ENCODE measurements at regions not wholly inside any gene's neighbourhood (a gene's known extent, or its start where the extent isn't known, plus 50 kb on each side); places are given as distances from the start of the nearest gene placed in this dataset.

- no peaks in the 10 kb centered on the region for H3K9me3 Mint-ChIP-seq (ENCODE audit: unreplicated experiment)
- intact Hi-C loops (cut with micrococcal nuclease; ENCODE audit: unreplicated experiment): loop anchor here (10.0 kb wide), 1 partner anchor 245 kb away; no protein-coding TSS in a partner anchor
- ChIA-PET CTCF (no interaction called here), POLR2A (no interaction called here)
- no TSS peak for BruUV-seq (replicated peaks)
- H3K27me3 Mint-ChIP-seq (ENCODE audit: insufficient read depth, unreplicated experiment): no peaks in the 10 kb centered on the region
- no peak overlapping the region for H3K4me3 ChIP-seq (ENCODE audit: low read depth, low read length)
- no peaks in the 10 kb centered on the region for H3K4me1 Mint-ChIP-seq (ENCODE audit: low read depth, unreplicated experiment)
- DNase-seq: no peak
- no peaks in the 10 kb centered on the region for H3K36me3 ChIP-seq (ENCODE audit: control insufficient read depth, insufficient read depth, low read length)
- H3K4me1 ChIP-seq: no peaks in the 10 kb centered on the region
- no peaks in the 10 kb centered on the region for H3K27me3 ChIP-seq (replicated peaks; ENCODE audit: control insufficient read depth, insufficient read depth, low read length)
- no peak overlapping the region for H3K4me3 Mint-ChIP-seq (ENCODE audit: unreplicated experiment)
- no peak for TF ChIP-seq CTCF (IDR thresholded peaks at IDR 0.05; ENCODE audit: insufficient read depth in 1 of 2, low read depth in 1 of 2, low read length in 1 of 2, severe bottlenecking in 1 of 2, unreplicated experiment in 1 of 2)
- H3K27ac Mint-ChIP-seq (ENCODE audit: unreplicated experiment): no peak overlapping the region
- no peaks in the 10 kb centered on the region for H3K36me3 Mint-ChIP-seq (ENCODE audit: insufficient read depth, unreplicated experiment)
- H3K9me3 ChIP-seq: no peaks in the 10 kb centered on the region
Observed at GRCh38 chr1:81299892-81300291, 500.8 kb upstream of the ADGRL2 start.

GRCh38 chr1:81298266-81298665 lies 502.5 kb upstream of the ADGRL2 start:
- Histone ChIP-seq H3K4me1 (no peaks in the 10 kb centered on the region), H3K36me3 (ENCODE audit: control insufficient read depth, insufficient read depth, low read length) (no peaks in the 10 kb centered on the region), H3K9me3 (no peaks in the 10 kb centered on the region), H3K27me3 (replicated peaks; ENCODE audit: control insufficient read depth, insufficient read depth, low read length) (no peaks in the 10 kb centered on the region), H3K4me3 (ENCODE audit: low read depth, low read length) (no peak overlapping the region)
- Mint-ChIP-seq H3K4me1 (ENCODE audit: low read depth, unreplicated experiment) (no peaks in the 10 kb centered on the region), H3K27me3 (ENCODE audit: insufficient read depth, unreplicated experiment) (no peaks in the 10 kb centered on the region), H3K27ac (ENCODE audit: unreplicated experiment) (no peak overlapping the region), H3K9me3 (ENCODE audit: unreplicated experiment) (no peaks in the 10 kb centered on the region), H3K4me3 (ENCODE audit: unreplicated experiment) (no peak overlapping the region), H3K36me3 (ENCODE audit: insufficient read depth, unreplicated experiment) (no peaks in the 10 kb centered on the region)
- intact Hi-C loops (cut with micrococcal nuclease; ENCODE audit: unreplicated experiment): no loop called here
- CTCF ChIA-PET: no interaction called here
- no peak for TF ChIP-seq CTCF (IDR thresholded peaks at IDR 0.05; ENCODE audit: insufficient read depth in 1 of 2, low read depth in 1 of 2, low read length in 1 of 2, severe bottlenecking in 1 of 2, unreplicated experiment in 1 of 2)
- no peak for DNase-seq
- POLR2A ChIA-PET: no interaction called here
- BruUV-seq (replicated peaks): no TSS peak

DNA sequence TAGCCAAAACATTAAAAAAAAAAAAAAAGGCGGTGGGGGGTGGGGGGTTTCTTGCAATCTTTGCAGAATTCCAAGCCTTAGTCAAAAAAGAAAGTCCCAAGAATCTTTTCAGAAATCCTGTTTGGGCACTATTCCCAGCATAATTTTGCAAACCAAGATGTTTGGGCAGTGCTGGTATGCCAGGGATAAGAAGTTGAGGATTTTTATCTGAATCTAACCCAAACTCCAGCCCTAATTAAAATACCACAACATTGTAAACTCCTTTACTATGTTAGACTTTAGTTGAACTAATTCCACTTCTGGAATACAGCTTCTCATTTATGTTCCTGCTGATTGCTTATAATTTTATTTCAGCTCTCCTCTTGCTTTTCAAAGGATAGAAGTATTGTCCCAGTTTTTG lies 504.1 kb upstream of the ADGRL2 start:
- BruUV-seq (replicated peaks): no TSS peak
- H3K27me3 ChIP-seq (replicated peaks; ENCODE audit: control insufficient read depth, insufficient read depth, low read length): no peaks in the 10 kb centered on the region
- no peaks in the 10 kb centered on the region for H3K36me3 ChIP-seq (ENCODE audit: control insufficient read depth, insufficient read depth, low read length)
- Mint-ChIP-seq H3K4me1 (ENCODE audit: low read depth, unreplicated experiment) (no peaks in the 10 kb centered on the region), H3K9me3 (ENCODE audit: unreplicated experiment) (no peaks in the 10 kb centered on the region), H3K27me3 (ENCODE audit: insufficient read depth, unreplicated experiment) (no peaks in the 10 kb centered on the region), H3K36me3 (ENCODE audit: insufficient read depth, unreplicated experiment) (no peaks in the 10 kb centered on the region), H3K27ac (ENCODE audit: unreplicated experiment) (no peak overlapping the region), H3K4me3 (ENCODE audit: unreplicated experiment) (no peak overlapping the region)
- no peak for DNase-seq
- CTCF ChIA-PET: no interaction called here
- H3K9me3 ChIP-seq: no peaks in the 10 kb centered on the region
- H3K4me1 ChIP-seq: no peaks in the 10 kb centered on the region
- intact Hi-C loops (cut with micrococcal nuclease; ENCODE audit: unreplicated experiment): no loop called here
- no peak for TF ChIP-seq CTCF (IDR thresholded peaks at IDR 0.05; ENCODE audit: insufficient read depth in 1 of 2, low read depth in 1 of 2, low read length in 1 of 2, severe bottlenecking in 1 of 2, unreplicated experiment in 1 of 2)
- POLR2A ChIA-PET: no interaction called here
- H3K4me3 ChIP-seq (ENCODE audit: low read depth, low read length): no peak overlapping the region

Measured in Caco-2 (cell line).